Activated naive CD8-positive, alpha-beta T cell (primary cell): ENCODE measurements at regions not wholly inside any gene's neighbourhood (a gene's known extent, or its start where the extent isn't known, plus 50 kb on each side); places are given as distances from the start of the nearest gene placed in this dataset.

Experiments used
- H3K27ac Mint-ChIP-seq: one replicate; pipeline ENCODE4 v1.8.0; 2021; ENCODE audit warnings: mixed read lengths
- H3K27me3 Mint-ChIP-seq: one replicate; pipeline ENCODE4 v1.8.0; 2021; ENCODE audit warnings: mixed read lengths
- H3K36me3 Mint-ChIP-seq: one replicate; pipeline ENCODE4 v1.8.0; 2021; ENCODE audit warnings: mixed read lengths
- H3K4me1 Mint-ChIP-seq: one replicate; pipeline ENCODE4 v1.8.0; 2021; ENCODE audit warnings: low read depth, mixed read lengths
- H3K4me3 Mint-ChIP-seq: one replicate; pipeline ENCODE4 v1.8.0; 2021; ENCODE audit warnings: mild to moderate bottlenecking, mixed read lengths
- H3K9me3 Mint-ChIP-seq: one replicate; pipeline ENCODE4 v1.8.0; 2021; ENCODE audit warnings: low read depth, mixed read lengths

DNA sequence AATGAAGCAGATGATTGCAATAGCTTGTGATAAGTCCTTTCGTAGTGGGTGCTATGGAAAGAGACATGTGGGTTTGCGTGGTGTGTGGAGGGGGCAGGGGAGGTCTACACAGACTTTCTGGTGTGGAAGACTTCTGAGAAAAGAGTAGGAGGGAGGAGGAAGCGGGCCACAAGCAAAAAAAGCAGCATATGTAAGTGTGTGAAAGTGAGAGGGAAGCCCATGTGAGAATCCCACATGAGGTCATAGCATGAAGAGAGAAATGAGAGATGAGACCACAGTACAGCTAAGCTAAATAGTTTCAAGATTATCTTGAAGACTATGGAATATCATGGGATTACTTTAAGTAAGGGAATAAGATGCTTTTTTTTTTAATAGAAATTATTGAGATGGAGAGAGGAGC lies 2039.9 kb upstream of the TENM3 start:
- Mint-ChIP-seq H3K9me3 (no peaks in the 10 kb centered on the region), H3K36me3 (no peaks in the 10 kb centered on the region), H3K27ac (no peak overlapping the region), H3K4me3 (no peak overlapping the region), H3K4me1 (no peaks in the 10 kb centered on the region), H3K27me3 (no peaks in the 10 kb centered on the region)

DNA sequence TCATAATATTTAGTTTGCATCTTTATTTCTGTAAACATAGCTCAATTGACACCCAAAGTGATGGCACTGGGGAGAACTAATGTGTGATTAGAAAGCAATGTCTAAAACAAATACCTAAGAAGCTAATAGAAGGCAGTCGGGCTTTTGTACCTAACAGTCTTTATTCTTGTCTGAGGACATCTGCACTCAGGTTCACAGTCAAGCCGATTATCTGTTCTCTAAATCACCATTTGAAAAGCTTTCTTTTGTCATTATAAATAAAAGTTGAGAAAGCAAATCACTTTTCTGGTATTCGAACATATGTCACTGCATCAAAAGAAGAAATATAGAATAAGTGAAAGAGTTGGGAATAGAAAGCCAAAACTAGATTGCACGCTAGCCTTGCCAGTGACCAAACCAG lies 2037.9 kb upstream of the TENM3 start:
- H3K4me1 Mint-ChIP-seq = no peaks in the 10 kb centered on the region
- no peaks in the 10 kb centered on the region for H3K27me3 Mint-ChIP-seq
- H3K36me3 Mint-ChIP-seq = no peaks in the 10 kb centered on the region
- no peak overlapping the region for H3K4me3 Mint-ChIP-seq
- H3K27ac Mint-ChIP-seq = no peak overlapping the region
- H3K9me3 Mint-ChIP-seq = no peaks in the 10 kb centered on the region

DNA sequence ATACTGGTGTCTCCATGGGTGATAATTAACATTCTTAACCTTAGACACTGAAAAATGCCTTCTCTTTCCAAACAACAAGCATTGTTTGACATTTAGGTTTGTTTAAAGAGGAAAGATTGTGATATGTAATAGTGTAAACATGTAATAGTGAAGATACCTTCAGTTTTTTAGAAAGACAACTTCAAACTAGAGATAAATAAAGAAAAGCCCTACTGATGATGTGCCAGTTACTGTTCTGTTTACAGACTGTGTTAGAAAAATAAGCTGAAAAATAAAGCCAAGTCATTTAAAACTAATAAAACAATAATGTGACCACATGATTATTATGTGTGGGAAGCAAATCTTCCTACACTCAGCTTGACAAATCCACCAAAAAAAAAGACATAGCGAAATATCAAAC lies 2035.3 kb upstream of the TENM3 start:
- H3K27ac Mint-ChIP-seq = no peak overlapping the region

DNA sequence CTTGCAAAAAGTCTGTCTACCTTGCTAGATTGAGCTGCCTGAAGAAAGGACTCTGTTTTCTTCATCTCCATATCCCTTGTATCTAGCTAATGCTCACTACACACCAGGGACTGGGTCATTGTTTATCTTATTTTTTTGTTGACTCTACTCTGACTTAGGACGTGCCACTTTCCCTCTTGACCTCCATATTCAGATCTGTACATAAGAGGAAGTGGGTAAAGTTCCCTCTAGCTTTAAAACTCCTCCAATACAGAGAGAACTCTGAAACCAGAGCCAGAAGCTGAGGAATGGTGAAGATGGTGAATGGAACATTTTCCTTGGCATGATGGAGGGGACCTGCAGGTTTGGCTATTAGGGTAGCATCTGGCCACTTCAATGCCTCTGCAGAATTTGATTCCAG lies 2026.1 kb upstream of the TENM3 start:
- peaks cover 5% of the 10 kb centered on the region for H3K9me3 Mint-ChIP-seq
- H3K27me3 Mint-ChIP-seq = no peaks in the 10 kb centered on the region
- no peak overlapping the region for H3K27ac Mint-ChIP-seq
- H3K4me3 Mint-ChIP-seq = no peak overlapping the region
- H3K4me1 Mint-ChIP-seq = no peaks in the 10 kb centered on the region
- H3K36me3 Mint-ChIP-seq = no peaks in the 10 kb centered on the region

More for the DNA sequence above, 2035.3 kb upstream of the TENM3 start:
- Mint-ChIP-seq H3K4me3 (no peak overlapping the region), H3K36me3 (no peaks in the 10 kb centered on the region), H3K4me1 (no peaks in the 10 kb centered on the region), H3K27me3 (no peaks in the 10 kb centered on the region), H3K9me3 (no peaks in the 10 kb centered on the region)

DNA sequence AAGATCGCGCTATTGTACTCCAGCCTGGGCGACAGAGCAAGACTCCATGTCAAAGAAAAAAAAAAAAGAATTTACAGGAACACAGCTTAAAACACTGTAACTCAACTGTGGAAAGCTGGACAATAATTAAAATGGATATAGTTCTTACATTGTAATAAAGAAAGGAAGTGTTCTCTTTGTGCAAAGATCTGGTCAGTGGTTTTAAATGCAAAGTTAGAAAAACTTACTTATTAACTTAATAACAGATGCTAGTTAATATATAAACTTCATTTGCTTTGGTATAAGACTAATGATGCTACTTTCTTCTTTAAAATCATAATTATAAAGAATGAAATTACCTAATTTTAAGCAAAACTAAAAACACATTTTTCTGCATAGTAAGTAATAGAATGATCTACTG lies 2024.1 kb upstream of the TENM3 start:
- no peak overlapping the region for H3K4me3 Mint-ChIP-seq
- no peaks in the 10 kb centered on the region for H3K36me3 Mint-ChIP-seq
- no peak overlapping the region for H3K27ac Mint-ChIP-seq
- H3K27me3 Mint-ChIP-seq = no peaks in the 10 kb centered on the region
- H3K4me1 Mint-ChIP-seq = no peaks in the 10 kb centered on the region
- H3K9me3 Mint-ChIP-seq = peaks cover 16% of the 10 kb centered on the region

DNA sequence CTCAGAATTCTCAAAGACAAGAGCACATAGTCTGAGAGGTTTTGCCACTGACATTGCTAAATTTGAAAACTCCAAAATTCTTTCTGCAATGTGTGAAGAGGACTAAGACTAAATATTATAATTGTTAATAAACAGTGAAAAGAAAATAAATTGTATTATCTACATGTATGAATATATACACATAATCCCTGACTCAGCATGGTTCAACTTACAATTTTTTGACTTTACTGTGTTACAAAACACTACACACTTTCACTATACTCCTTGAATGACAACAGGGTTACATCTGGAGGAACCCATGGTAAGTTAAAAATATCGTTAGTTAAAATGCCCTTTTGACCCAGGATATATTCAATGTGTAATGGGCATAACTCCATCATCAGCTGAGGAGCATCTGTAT lies 2017.2 kb upstream of the TENM3 start:
- Mint-ChIP-seq H3K36me3 (no peaks in the 10 kb centered on the region), H3K4me1 (peaks cover 3% of the 10 kb centered on the region), H3K4me3 (no peak overlapping the region), H3K27me3 (no peaks in the 10 kb centered on the region), H3K27ac (no peak overlapping the region), H3K9me3 (peaks cover 11% of the 10 kb centered on the region)

DNA sequence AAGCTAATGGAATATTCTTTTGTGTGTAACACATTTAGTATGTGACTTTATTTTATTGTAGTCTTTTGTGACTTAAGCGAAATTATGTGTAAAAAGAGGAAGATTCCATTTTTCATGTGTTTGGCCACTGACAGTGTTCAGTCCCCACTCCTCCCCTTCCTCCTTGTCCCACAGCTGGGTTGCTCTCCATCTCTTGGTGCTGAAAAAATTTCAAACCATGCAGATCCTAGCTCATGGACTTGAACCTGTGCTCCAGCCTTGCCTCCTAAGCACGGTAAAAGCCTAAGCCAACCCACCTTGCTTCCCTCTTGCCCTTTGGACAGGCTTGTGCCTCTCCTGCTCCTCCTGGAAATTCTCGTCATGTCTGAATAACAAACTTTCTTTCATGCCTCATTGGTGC lies 2008.5 kb upstream of the TENM3 start:
- H3K27ac Mint-ChIP-seq = no peak overlapping the region
- H3K4me1 Mint-ChIP-seq = no peaks in the 10 kb centered on the region
- H3K36me3 Mint-ChIP-seq = no peaks in the 10 kb centered on the region
- no peak overlapping the region for H3K4me3 Mint-ChIP-seq
- no peaks in the 10 kb centered on the region for H3K9me3 Mint-ChIP-seq
- no peaks in the 10 kb centered on the region for H3K27me3 Mint-ChIP-seq

DNA sequence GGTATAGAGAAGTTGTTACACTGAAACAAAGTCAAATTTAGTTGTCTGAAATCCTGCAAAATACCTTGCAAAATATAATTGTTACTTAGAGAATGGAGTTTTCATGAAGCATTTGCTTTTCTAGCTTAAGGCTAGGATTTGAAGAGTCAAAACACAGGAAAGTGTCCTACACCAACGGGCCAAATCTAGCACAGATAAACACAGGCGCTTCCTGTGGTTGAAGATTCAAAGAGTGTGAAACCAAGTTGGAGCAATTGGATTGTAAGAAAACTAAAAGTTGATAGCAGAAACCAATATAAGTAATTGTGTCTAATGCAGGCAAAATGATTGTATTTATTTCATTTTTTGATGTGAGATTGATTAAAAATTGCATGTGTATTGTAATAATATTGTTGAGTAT lies 2002.5 kb upstream of the TENM3 start:
- Mint-ChIP-seq H3K27ac (no peak overlapping the region), H3K9me3 (peaks cover 1% of the 10 kb centered on the region), H3K36me3 (peaks cover under 1% of the 10 kb centered on the region)

DNA sequence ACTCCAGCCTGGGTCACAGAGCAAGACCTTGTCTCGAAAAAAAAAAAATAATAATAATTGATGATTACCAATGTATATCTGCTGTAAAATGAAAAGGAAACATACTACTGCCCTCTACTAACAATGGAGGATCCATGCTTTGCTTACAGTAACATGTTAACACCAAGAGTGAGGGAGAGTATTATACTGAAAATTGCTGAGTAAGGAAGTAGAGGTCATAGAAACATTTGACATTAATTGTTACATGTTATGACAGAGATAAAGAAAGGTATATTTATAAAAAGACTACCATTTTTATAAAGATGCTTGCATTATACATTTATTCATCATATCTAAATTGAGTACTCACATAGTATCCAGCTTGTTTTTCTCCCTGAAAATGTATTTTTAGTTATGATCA lies 1989.8 kb upstream of the TENM3 start:
- Mint-ChIP-seq H3K36me3 (no peaks in the 10 kb centered on the region), H3K27ac (no peak overlapping the region), H3K27me3 (no peaks in the 10 kb centered on the region), H3K4me1 (no peaks in the 10 kb centered on the region), H3K4me3 (no peak overlapping the region), H3K9me3 (no peaks in the 10 kb centered on the region)

More for the DNA sequence above, 2002.5 kb upstream of the TENM3 start:
- H3K4me1 Mint-ChIP-seq = peaks cover 2% of the 10 kb centered on the region
- no peak overlapping the region for H3K4me3 Mint-ChIP-seq
- H3K27me3 Mint-ChIP-seq = no peaks in the 10 kb centered on the region

DNA sequence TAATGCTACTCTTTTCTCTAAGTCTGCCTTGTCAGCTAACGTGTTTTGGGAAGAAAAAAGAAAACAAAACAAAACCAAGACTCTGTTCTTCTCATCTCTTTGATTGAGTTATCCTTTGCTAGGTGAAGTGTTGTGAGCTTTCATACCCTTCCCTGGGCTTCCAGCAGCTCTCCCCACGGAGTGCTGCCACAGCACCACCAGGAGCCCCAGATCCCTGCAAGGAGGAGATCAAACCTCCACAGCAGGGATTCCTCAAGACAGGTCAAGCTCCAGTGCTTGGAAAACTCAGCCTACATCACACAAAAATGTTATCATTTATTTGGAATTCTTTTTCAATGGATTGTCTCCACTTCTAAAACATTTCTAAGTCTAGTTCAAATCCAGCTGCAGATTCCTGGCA lies 1981.9 kb upstream of the TENM3 start:
- Mint-ChIP-seq H3K9me3 (no peaks in the 10 kb centered on the region), H3K27ac (no peak overlapping the region), H3K27me3 (no peaks in the 10 kb centered on the region)

DNA sequence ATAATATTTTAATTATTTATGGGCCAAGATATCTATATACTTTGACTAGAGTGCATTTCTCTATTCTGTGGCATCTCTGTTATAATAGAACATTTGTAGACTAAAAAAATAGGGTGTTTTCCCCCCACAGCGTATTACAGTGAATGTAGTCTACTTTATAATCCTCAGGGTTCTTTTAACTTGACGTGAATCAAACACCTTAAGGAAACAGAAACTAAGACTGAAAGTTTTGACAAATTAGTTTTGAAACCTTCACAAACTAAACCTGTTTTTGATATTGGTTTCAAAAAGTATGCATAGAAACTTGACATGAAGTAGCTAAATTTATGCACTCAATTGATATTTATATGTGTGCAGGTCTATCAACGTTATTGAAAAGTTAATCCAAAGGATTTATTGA lies 1963.1 kb upstream of the TENM3 start:
- no peak overlapping the region for H3K4me3 Mint-ChIP-seq
- no peaks in the 10 kb centered on the region for H3K27me3 Mint-ChIP-seq

More for the DNA sequence above, 1981.9 kb upstream of the TENM3 start:
- Mint-ChIP-seq H3K36me3 (peaks cover 2% of the 10 kb centered on the region), H3K4me3 (no peak overlapping the region), H3K4me1 (no peaks in the 10 kb centered on the region)

DNA sequence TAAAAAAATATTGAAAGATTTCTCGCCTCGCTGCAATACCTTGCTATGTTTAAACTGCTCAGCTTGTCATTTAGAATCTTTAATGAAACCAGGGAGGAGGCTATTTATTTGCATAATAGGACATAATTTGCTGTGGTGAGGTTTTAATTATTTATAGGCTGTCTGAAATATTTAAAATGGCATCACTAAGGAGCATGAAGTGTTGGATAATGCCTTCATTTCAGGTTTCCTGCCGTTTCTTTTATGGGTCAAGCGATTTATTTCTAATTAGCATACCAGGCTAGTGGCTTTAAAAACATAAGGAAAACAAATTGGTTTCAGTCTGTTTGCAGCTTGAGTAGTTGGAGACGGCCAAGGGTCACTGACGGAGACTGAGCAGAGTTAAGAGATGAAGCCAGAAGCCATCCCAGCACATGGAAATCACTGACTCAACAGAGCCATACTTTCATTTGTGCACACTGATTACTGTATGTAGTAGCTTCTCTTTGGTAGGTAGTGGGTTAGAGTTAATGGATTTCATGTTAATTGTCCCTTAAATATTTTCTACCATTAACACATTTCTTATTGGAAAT lies 1962.4 kb upstream of the TENM3 start:
- H3K27ac Mint-ChIP-seq = no peak overlapping the region
- no peak overlapping the region for H3K4me3 Mint-ChIP-seq
- no peaks in the 10 kb centered on the region for H3K36me3 Mint-ChIP-seq
- no peaks in the 10 kb centered on the region for H3K9me3 Mint-ChIP-seq
- no peaks in the 10 kb centered on the region for H3K27me3 Mint-ChIP-seq
- H3K4me1 Mint-ChIP-seq = peaks cover 1% of the 10 kb centered on the region

More for the DNA sequence above, 1963.1 kb upstream of the TENM3 start:
- Mint-ChIP-seq H3K9me3 (no peaks in the 10 kb centered on the region), H3K36me3 (no peaks in the 10 kb centered on the region), H3K4me1 (peaks cover 1% of the 10 kb centered on the region), H3K27ac (no peak overlapping the region)

DNA sequence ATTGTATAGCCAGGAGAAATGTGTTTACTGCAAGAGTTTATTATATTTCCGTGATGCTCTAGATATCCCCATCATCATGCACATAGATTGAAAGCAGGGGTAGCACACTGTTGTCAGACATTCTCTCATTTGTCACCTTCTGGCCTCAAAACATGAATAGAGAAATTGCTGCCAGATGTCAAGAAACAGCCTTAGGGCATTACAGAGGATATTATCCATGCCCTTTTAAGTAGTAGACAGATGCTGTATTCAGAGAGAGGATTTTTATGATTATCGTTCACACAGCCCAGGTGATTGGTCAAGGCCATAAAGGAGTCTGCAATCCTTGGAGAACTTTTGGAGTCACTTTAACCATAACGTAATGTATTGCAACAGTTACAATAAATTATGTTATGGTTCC lies 1961.5 kb upstream of the TENM3 start:
- Mint-ChIP-seq H3K9me3 (no peaks in the 10 kb centered on the region), H3K4me3 (no peak overlapping the region), H3K27ac (no peak overlapping the region), H3K4me1 (peaks cover 1% of the 10 kb centered on the region), H3K36me3 (no peaks in the 10 kb centered on the region), H3K27me3 (no peaks in the 10 kb centered on the region)

DNA sequence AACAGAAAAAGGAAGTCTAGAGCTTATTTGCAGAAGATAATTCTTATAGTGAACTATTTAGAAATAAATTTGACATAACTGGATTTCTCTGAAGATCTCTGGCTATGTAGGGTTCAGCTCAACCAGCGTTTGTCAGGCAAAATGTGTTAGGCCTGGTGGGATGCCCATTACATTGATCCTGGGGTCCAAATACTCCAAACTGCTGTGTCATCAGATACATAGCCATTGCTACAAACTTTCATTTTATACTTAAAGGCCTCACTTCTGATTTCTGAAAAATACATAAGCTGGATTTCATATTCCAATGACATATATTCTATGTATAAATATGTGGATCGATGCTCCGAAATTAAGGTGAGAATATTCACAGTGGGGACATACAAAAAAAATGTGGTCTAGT lies 1958.9 kb upstream of the TENM3 start:
- Mint-ChIP-seq H3K9me3 (no peaks in the 10 kb centered on the region), H3K27me3 (no peaks in the 10 kb centered on the region), H3K4me1 (peaks cover 1% of the 10 kb centered on the region), H3K4me3 (no peak overlapping the region), H3K36me3 (no peaks in the 10 kb centered on the region), H3K27ac (no peak overlapping the region)

DNA sequence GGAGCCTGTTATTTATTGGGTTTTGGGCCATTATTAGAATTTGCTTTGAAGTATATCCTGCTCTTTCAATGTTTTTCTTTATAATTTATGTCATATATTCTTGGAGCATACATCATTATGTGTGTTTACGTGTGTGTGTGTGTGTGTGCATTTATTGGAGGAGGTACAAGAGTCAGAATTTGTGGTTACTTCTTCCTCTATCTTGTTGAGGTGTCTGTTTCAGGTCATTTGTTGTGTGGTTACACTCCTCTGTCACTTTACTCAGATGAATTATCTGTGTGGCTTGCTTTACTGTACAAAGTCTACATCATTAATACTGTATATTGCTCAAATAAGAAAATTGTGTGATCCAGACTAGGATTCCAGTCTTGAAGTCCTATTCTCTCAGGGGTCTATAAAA lies 1957.4 kb upstream of the TENM3 start:
- no peaks in the 10 kb centered on the region for H3K27me3 Mint-ChIP-seq
- H3K4me1 Mint-ChIP-seq = no peaks in the 10 kb centered on the region
- H3K36me3 Mint-ChIP-seq = no peaks in the 10 kb centered on the region
- H3K9me3 Mint-ChIP-seq = no peaks in the 10 kb centered on the region
- H3K4me3 Mint-ChIP-seq = no peak overlapping the region
- H3K27ac Mint-ChIP-seq = no peak overlapping the region

DNA sequence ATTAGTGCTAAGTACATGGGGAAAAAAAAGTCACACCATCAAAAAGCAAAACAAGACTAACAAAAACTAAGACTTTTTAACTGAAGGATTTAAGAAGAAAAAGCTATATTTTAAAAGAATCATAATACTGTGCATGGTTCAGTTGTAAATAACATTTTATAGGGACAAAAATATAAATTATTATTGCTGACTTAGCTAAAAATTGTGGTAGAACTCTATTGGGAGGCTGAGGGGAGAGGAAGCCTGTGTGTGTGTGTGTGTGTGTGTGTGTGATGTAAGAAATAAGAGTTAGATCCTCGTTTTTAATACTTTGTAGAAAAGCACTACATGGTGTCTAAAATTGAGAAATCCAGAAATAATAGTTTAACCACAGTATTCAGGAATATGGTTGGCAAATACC lies 1950.9 kb upstream of the TENM3 start:
- Mint-ChIP-seq H3K27ac (no peak overlapping the region), H3K36me3 (no peaks in the 10 kb centered on the region), H3K9me3 (peaks cover 3% of the 10 kb centered on the region), H3K4me1 (no peaks in the 10 kb centered on the region), H3K4me3 (no peak overlapping the region), H3K27me3 (no peaks in the 10 kb centered on the region)
